ENCODE measurements at regions not wholly inside any gene's neighbourhood (a gene's known extent, or its start where the extent isn't known, plus 50 kb on each side); places are given as distances from the start of the nearest gene placed in this dataset.

- H3K4me1 ChIP-seq: no peaks in the 10 kb centered on the region
- no peak for DNase-seq
- H3K4me3 ChIP-seq: no peak overlapping the region
- intact Hi-C loops (cut with micrococcal nuclease): no loop called here
- TF ChIP-seq CTCF (IDR thresholded peaks at IDR 0.05; ENCODE audit: borderline replicate concordance): no peak
- H3K36me3 ChIP-seq: no peaks in the 10 kb centered on the region
- H3K27ac ChIP-seq (replicated peaks): no peak overlapping the region
- no peaks in the 10 kb centered on the region for H3K9me3 ChIP-seq (replicated peaks)
- peaks cover 90% of the 10 kb centered on the region for H3K27me3 ChIP-seq (ENCODE audit: low read depth)
Observed at GRCh38 chr19:30212574-30212973, 159.6 kb upstream of the ZNF536 start.

- intact Hi-C loops (cut with micrococcal nuclease): no loop called here
- H3K9me3 ChIP-seq (replicated peaks): no peaks in the 10 kb centered on the region
- no peaks in the 10 kb centered on the region for H3K36me3 ChIP-seq
- DNase-seq: no peak
- H3K27me3 ChIP-seq (ENCODE audit: low read depth): peaks cover 94% of the 10 kb centered on the region
- TF ChIP-seq CTCF (IDR thresholded peaks at IDR 0.05; ENCODE audit: borderline replicate concordance): no peak
- H3K27ac ChIP-seq (replicated peaks): no peak overlapping the region
- H3K4me1 ChIP-seq: no peaks in the 10 kb centered on the region
- H3K4me3 ChIP-seq: no peak overlapping the region
Observed at GRCh38 chr19:30214651-30215051, 157.5 kb upstream of the ZNF536 start.

- Histone ChIP-seq H3K4me3 (no peak overlapping the region), H3K27me3 (ENCODE audit: low read depth) (peaks cover 94% of the 10 kb centered on the region), H3K4me1 (no peaks in the 10 kb centered on the region), H3K27ac (replicated peaks) (no peak overlapping the region), H3K9me3 (replicated peaks) (no peaks in the 10 kb centered on the region), H3K36me3 (no peaks in the 10 kb centered on the region)
- DNase-seq: no peak
- TF ChIP-seq CTCF (IDR thresholded peaks at IDR 0.05; ENCODE audit: borderline replicate concordance): no peak
- intact Hi-C loops (cut with micrococcal nuclease): no loop called here
Observed at GRCh38 chr19:30215248-30215647, 156.9 kb upstream of the ZNF536 start.

- Histone ChIP-seq H3K4me1 (no peaks in the 10 kb centered on the region), H3K36me3 (no peaks in the 10 kb centered on the region), H3K4me3 (no peak overlapping the region), H3K27me3 (ENCODE audit: low read depth) (peaks cover 94% of the 10 kb centered on the region), H3K9me3 (replicated peaks) (no peaks in the 10 kb centered on the region), H3K27ac (replicated peaks) (no peak overlapping the region)
- DNase-seq: no peak
- TF ChIP-seq CTCF (IDR thresholded peaks at IDR 0.05; ENCODE audit: borderline replicate concordance): no peak
- intact Hi-C loops (cut with micrococcal nuclease): no loop called here
Observed at GRCh38 chr19:30216453-30216852, 155.7 kb upstream of the ZNF536 start.

GRCh38 chr19:30217461-30217860 is 154.7 kb upstream of the ZNF536 start:
- intact Hi-C loops (cut with micrococcal nuclease): no loop called here
- no peak for TF ChIP-seq CTCF (IDR thresholded peaks at IDR 0.05; ENCODE audit: borderline replicate concordance)
- Histone ChIP-seq H3K27ac (replicated peaks) (no peak overlapping the region), H3K9me3 (replicated peaks) (no peaks in the 10 kb centered on the region), H3K27me3 (ENCODE audit: low read depth) (peaks cover 94% of the 10 kb centered on the region), H3K4me3 (no peak overlapping the region), H3K36me3 (no peaks in the 10 kb centered on the region), H3K4me1 (no peaks in the 10 kb centered on the region)
- DNase-seq: no peak

GRCh38 chr19:30219702-30220101 is 152.5 kb upstream of the ZNF536 start:
- H3K27me3 ChIP-seq (ENCODE audit: low read depth): peaks cover 96% of the 10 kb centered on the region
- no peaks in the 10 kb centered on the region for H3K36me3 ChIP-seq
- TF ChIP-seq CTCF (IDR thresholded peaks at IDR 0.05; ENCODE audit: borderline replicate concordance): no peak
- no peak for DNase-seq
- peaks cover 7% of the 10 kb centered on the region for H3K4me1 ChIP-seq
- intact Hi-C loops (cut with micrococcal nuclease): no loop called here
- H3K27ac ChIP-seq (replicated peaks): no peak overlapping the region
- H3K4me3 ChIP-seq: no peak overlapping the region
- H3K9me3 ChIP-seq (replicated peaks): no peaks in the 10 kb centered on the region

Measured in left ventricle myocardium inferior (tissue), 1 donor.